ENCODE measurements at regions not wholly inside any gene's neighbourhood (a gene's known extent, or its start where the extent isn't known, plus 50 kb on each side); places are given as distances from the start of the nearest gene placed in this dataset.

DNA sequence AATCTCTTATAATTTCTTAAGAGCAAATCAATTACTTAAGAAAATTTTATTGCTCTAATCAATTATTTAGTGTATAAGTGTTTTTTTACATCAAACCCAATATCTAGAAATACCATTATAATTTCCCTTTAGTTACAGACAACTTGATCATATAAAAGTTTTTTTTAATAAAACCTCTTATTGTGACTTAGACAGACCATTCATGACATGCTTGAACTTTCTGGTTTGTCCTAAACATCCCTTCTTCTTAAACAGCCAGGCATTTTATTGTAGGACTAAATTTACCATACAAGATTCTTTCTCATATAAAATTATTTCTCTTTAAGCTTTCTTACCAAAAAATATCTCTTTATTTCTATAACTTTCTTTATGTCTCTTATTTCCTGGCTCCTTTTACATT lies 164.5 kb downstream of the SUCNR1 start:
- H3K4me3 Mint-ChIP-seq (ENCODE audit: low read depth, unreplicated experiment) = no peak overlapping the region
- H3K4me1 Mint-ChIP-seq (ENCODE audit: low read depth, unreplicated experiment) = no peaks in the 10 kb centered on the region
- CTCF ChIA-PET = no interaction called here
- DNase-seq = no peak
- H3K36me3 Mint-ChIP-seq (ENCODE audit: insufficient read depth, unreplicated experiment) = no peaks in the 10 kb centered on the region
- intact Hi-C loops (cut with micrococcal nuclease; ENCODE audit: unreplicated experiment) = no loop called here
- no peak overlapping the region for H3K27ac Mint-ChIP-seq (ENCODE audit: unreplicated experiment)
- H3K27me3 Mint-ChIP-seq (ENCODE audit: unreplicated experiment) = no peaks in the 10 kb centered on the region
- peaks cover 4% of the 10 kb centered on the region for H3K9me3 Mint-ChIP-seq (ENCODE audit: low read depth, unreplicated experiment)
- no TSS peak for BruUV-seq (replicated peaks)
- TF ChIP-seq, protein P1, sequence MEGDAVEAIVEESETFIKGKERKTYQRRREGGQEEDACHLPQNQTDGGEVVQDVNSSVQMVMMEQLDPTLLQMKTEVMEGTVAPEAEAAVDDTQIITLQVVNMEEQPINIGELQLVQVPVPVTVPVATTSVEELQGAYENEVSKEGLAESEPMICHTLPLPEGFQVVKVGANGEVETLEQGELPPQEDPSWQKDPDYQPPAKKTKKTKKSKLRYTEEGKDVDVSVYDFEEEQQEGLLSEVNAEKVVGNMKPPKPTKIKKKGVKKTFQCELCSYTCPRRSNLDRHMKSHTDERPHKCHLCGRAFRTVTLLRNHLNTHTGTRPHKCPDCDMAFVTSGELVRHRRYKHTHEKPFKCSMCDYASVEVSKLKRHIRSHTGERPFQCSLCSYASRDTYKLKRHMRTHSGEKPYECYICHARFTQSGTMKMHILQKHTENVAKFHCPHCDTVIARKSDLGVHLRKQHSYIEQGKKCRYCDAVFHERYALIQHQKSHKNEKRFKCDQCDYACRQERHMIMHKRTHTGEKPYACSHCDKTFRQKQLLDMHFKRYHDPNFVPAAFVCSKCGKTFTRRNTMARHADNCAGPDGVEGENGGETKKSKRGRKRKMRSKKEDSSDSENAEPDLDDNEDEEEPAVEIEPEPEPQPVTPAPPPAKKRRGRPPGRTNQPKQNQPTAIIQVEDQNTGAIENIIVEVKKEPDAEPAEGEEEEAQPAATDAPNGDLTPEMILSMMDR (IDR thresholded peaks at IDR 0.05; ENCODE audit: unreplicated experiment) = no peak

GRCh38 chr3:152038490-152038889 lies 165.0 kb downstream of the SUCNR1 start:
- Mint-ChIP-seq H3K27me3 (ENCODE audit: unreplicated experiment) (no peaks in the 10 kb centered on the region), H3K4me3 (ENCODE audit: low read depth, unreplicated experiment) (no peak overlapping the region), H3K9me3 (ENCODE audit: low read depth, unreplicated experiment) (no peaks in the 10 kb centered on the region), H3K36me3 (ENCODE audit: insufficient read depth, unreplicated experiment) (no peaks in the 10 kb centered on the region), H3K27ac (ENCODE audit: unreplicated experiment) (no peak overlapping the region), H3K4me1 (ENCODE audit: low read depth, unreplicated experiment) (no peaks in the 10 kb centered on the region)
- CTCF ChIA-PET = no interaction called here
- TF ChIP-seq, protein P1 (IDR thresholded peaks at IDR 0.05; ENCODE audit: unreplicated experiment) = no peak
- BruUV-seq (replicated peaks) = no TSS peak
- intact Hi-C loops (cut with micrococcal nuclease; ENCODE audit: unreplicated experiment) = no loop called here
- no peak for DNase-seq

DNA sequence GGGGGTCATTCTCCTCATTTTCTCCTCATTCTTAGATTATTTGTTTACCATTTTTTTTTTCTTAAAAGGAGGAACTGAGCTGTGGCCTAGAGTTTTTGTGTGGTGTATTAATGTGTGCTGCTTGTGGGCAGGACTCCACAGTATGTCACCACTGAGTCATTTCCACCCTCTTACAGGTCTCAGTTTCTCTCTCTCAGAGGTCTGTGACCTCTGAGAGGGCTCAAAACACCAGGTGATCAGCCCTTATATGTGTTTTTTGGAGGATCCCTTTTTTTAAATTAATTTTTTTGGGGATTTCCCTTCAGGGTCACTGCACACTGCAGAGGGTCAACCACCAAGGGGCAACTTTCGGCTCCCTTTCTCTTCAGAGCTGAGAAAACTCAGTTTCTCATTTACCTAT lies 166.4 kb downstream of the SUCNR1 start:
- no peaks in the 10 kb centered on the region for H3K27me3 Mint-ChIP-seq (ENCODE audit: unreplicated experiment)
- CTCF ChIA-PET = no interaction called here
- BruUV-seq (replicated peaks) = no TSS peak
- DNase-seq = no peak
- no peak overlapping the region for H3K27ac Mint-ChIP-seq (ENCODE audit: unreplicated experiment)
- no peaks in the 10 kb centered on the region for H3K9me3 Mint-ChIP-seq (ENCODE audit: low read depth, unreplicated experiment)
- intact Hi-C loops (cut with micrococcal nuclease; ENCODE audit: unreplicated experiment) = no loop called here
- H3K4me1 Mint-ChIP-seq (ENCODE audit: low read depth, unreplicated experiment) = no peaks in the 10 kb centered on the region
- H3K36me3 Mint-ChIP-seq (ENCODE audit: insufficient read depth, unreplicated experiment) = no peaks in the 10 kb centered on the region
- no peak overlapping the region for H3K4me3 Mint-ChIP-seq (ENCODE audit: low read depth, unreplicated experiment)
- TF ChIP-seq, protein P1 (IDR thresholded peaks at IDR 0.05; ENCODE audit: unreplicated experiment) = no peak

GRCh38 chr3:152040319-152040718 lies 166.9 kb downstream of the SUCNR1 start:
- TF ChIP-seq, protein P1 (IDR thresholded peaks at IDR 0.05; ENCODE audit: unreplicated experiment) = no peak
- no TSS peak for BruUV-seq (replicated peaks)
- Mint-ChIP-seq H3K27me3 (ENCODE audit: unreplicated experiment) (no peaks in the 10 kb centered on the region), H3K9me3 (ENCODE audit: low read depth, unreplicated experiment) (no peaks in the 10 kb centered on the region), H3K4me1 (ENCODE audit: low read depth, unreplicated experiment) (no peaks in the 10 kb centered on the region), H3K27ac (ENCODE audit: unreplicated experiment) (no peak overlapping the region), H3K36me3 (ENCODE audit: insufficient read depth, unreplicated experiment) (no peaks in the 10 kb centered on the region), H3K4me3 (ENCODE audit: low read depth, unreplicated experiment) (no peak overlapping the region)
- intact Hi-C loops (cut with micrococcal nuclease; ENCODE audit: unreplicated experiment) = no loop called here
- no peak for DNase-seq
- CTCF ChIA-PET = no interaction called here

GRCh38 chr3:152043620-152044019 lies 170.2 kb downstream of the SUCNR1 start:
- intact Hi-C loops (cut with micrococcal nuclease; ENCODE audit: unreplicated experiment) = no loop called here
- no peaks in the 10 kb centered on the region for H3K4me1 Mint-ChIP-seq (ENCODE audit: low read depth, unreplicated experiment)

More at GRCh38 chr3:152043620-152044019, 170.2 kb downstream of the SUCNR1 start:
- no peaks in the 10 kb centered on the region for H3K36me3 Mint-ChIP-seq (ENCODE audit: insufficient read depth, unreplicated experiment)
- no peak overlapping the region for H3K4me3 Mint-ChIP-seq (ENCODE audit: low read depth, unreplicated experiment)
- CTCF ChIA-PET = interaction anchor here (0.7 kb wide), 1 partner anchor 37 kb away, joined by 3 read pairs; no protein-coding TSS in a partner anchor
- no peaks in the 10 kb centered on the region for H3K27me3 Mint-ChIP-seq (ENCODE audit: unreplicated experiment)
- no peak for DNase-seq
- no TSS peak for BruUV-seq (replicated peaks)
- no peaks in the 10 kb centered on the region for H3K9me3 Mint-ChIP-seq (ENCODE audit: low read depth, unreplicated experiment)
- H3K27ac Mint-ChIP-seq (ENCODE audit: unreplicated experiment) = no peak overlapping the region
- TF ChIP-seq, protein P1 (IDR thresholded peaks at IDR 0.05; ENCODE audit: unreplicated experiment) = no peak
